Mucosa of gallbladder (tissue), 1 donor: ENCODE measurements at regions not wholly inside any gene's neighbourhood (a gene's known extent, or its start where the extent isn't known, plus 50 kb on each side); places are given as distances from the start of the nearest gene placed in this dataset.
"Not testable (repeated sequence)": the region's sequence is repeated elsewhere in the genome, so short reads cannot be mapped to it uniquely, and the experiment has no call there.

Experiments used
- DNase-seq: peaks from one replicate; pipeline ENCODE4 v3.0.0-alpha.2; 2020; ENCODE audit warnings: low spot score
- donor health status: DM: no; HTN: no; CAD: no.

- no peak for DNase-seq
Measured at GRCh38 chr1:223022641-223023473, 120.2 kb downstream of the TLR5 start.

- DNase-seq = no peak
Measured at GRCh38 chr1:223023863-223024262, 119.2 kb downstream of the TLR5 start.

- not testable (repeated sequence) for DNase-seq
Measured at GRCh38 chr1:223024486-223024885, 118.6 kb downstream of the TLR5 start.

GRCh38 chr1:223025190-223025734 lies 117.8 kb downstream of the TLR5 start:
- not testable (repeated sequence) for DNase-seq

GRCh38 chr1:223026639-223027038 lies 116.4 kb downstream of the TLR5 start:
- not testable (repeated sequence) for DNase-seq

GRCh38 chr1:223029985-223030769 lies 112.9 kb downstream of the TLR5 start:
- no peak for DNase-seq

GRCh38 chr1:223030871-223031400 lies 112.1 kb downstream of the TLR5 start:
- no peak for DNase-seq

GRCh38 chr1:223031733-223032601 lies 111.1 kb downstream of the TLR5 start:
- peak; percentile 65 for DNase-seq

- no peak for DNase-seq
Measured at GRCh38 chr1:223033658-223034057, 109.4 kb downstream of the TLR5 start.

- no peak for DNase-seq
Measured at GRCh38 chr1:223034270-223034798, 108.7 kb downstream of the TLR5 start.

GRCh38 chr1:223035724-223036478 lies 107.1 kb downstream of the TLR5 start:
- DNase-seq = no peak

- DNase-seq = no peak
Measured at GRCh38 chr1:223036479-223036845, 106.6 kb downstream of the TLR5 start.

- no peak for DNase-seq
Measured at GRCh38 chr1:223037845-223038244, 105.2 kb downstream of the TLR5 start.

- DNase-seq = no peak
Measured at GRCh38 chr1:223038288-223039006, 104.6 kb downstream of the TLR5 start.

- DNase-seq = no peak
Measured at GRCh38 chr1:223039990-223040389, 103.1 kb downstream of the TLR5 start.

GRCh38 chr1:223041481-223041880 lies 101.6 kb downstream of the TLR5 start:
- no peak for DNase-seq

GRCh38 chr1:223045164-223045957 lies 97.7 kb downstream of the TLR5 start:
- no peak for DNase-seq

GRCh38 chr1:223046011-223046410 lies 97.0 kb downstream of the TLR5 start:
- DNase-seq = no peak

- DNase-seq = not testable (repeated sequence)
Measured at GRCh38 chr1:223046463-223046862, 96.6 kb downstream of the TLR5 start.
